ENCODE measurements at regions not wholly inside any gene's neighbourhood (a gene's known extent, or its start where the extent isn't known, plus 50 kb on each side); places are given as distances from the start of the nearest gene placed in this dataset.

GRCh38 chr1:229883504-229884200 is 183.4 kb upstream of the GALNT2 start:
- TF ChIP-seq CTCF (IDR thresholded peaks at IDR 0.05; ENCODE audit: low read depth, low read length), result no peak

GRCh38 chr1:229884765-229885164 is 182.3 kb upstream of the GALNT2 start:
- H3K4me3 ChIP-seq (ENCODE audit: low read depth, low read length), result no peak overlapping the region
- no peak for TF ChIP-seq CTCF (IDR thresholded peaks at IDR 0.05; ENCODE audit: low read depth, low read length)

More at GRCh38 chr1:229883504-229884200, 183.4 kb upstream of the GALNT2 start:
- H3K4me3 ChIP-seq (ENCODE audit: low read depth, low read length), result no peak overlapping the region

GRCh38 chr1:229885568-229886495 is 181.2 kb upstream of the GALNT2 start:
- TF ChIP-seq CTCF (IDR thresholded peaks at IDR 0.05; ENCODE audit: low read depth, low read length), result no peak
- no peak overlapping the region for H3K4me3 ChIP-seq (ENCODE audit: low read depth, low read length)

GRCh38 chr1:229886636-229887035 is 180.4 kb upstream of the GALNT2 start:
- no peak for TF ChIP-seq CTCF (IDR thresholded peaks at IDR 0.05; ENCODE audit: low read depth, low read length)
- H3K4me3 ChIP-seq (ENCODE audit: low read depth, low read length), result no peak overlapping the region

GRCh38 chr1:229887043-229887822 is 179.8 kb upstream of the GALNT2 start:
- H3K4me3 ChIP-seq (ENCODE audit: low read depth, low read length), result no peak overlapping the region
- no peak for TF ChIP-seq CTCF (IDR thresholded peaks at IDR 0.05; ENCODE audit: low read depth, low read length)

GRCh38 chr1:229888157-229888556 is 178.9 kb upstream of the GALNT2 start:
- TF ChIP-seq CTCF (IDR thresholded peaks at IDR 0.05; ENCODE audit: low read depth, low read length), result no peak
- H3K4me3 ChIP-seq (ENCODE audit: low read depth, low read length), result no peak overlapping the region

Data from WI38 (cell line).